Cardiac muscle cell (in vitro differentiated cells and primary cell): ENCODE measurements at regions not wholly inside any gene's neighbourhood (a gene's known extent, or its start where the extent isn't known, plus 50 kb on each side); places are given as distances from the start of the nearest gene placed in this dataset.

Source experiments
- DNase-seq, 2 donors: peaks; one replicate each; pipeline versions ENCODE4 v3.0.0 to v3.0.0-alpha.2; 2010 to 2017; ENCODE audit warnings: low read depth in 1 of 2, low spot score in 1 of 2
- H3K27ac ChIP-seq: fragments of 200-600 bp; sonication (generic); 2 replicates; pipeline ENCODE4 v1.5.1; 2016
- H3K27me3 ChIP-seq: fragments of 200-600 bp; sonication (generic); 2 replicates; pipeline ENCODE4 v1.6.0; 2016; ENCODE audit warnings: control low read depth
- H3K36me3 ChIP-seq: fragments of 200-600 bp; sonication (generic); 2 replicates; pipeline ENCODE4 v1.5.1; 2016; ENCODE audit warnings: control low read depth
- H3K4me1 ChIP-seq: fragments of 200-600 bp; sonication (generic); 2 replicates; pipeline ENCODE4 v1.8.1; 2017; ENCODE audit warnings: low read depth, mild to moderate bottlenecking, mixed run types
- H3K4me3 ChIP-seq: fragments of 200-600 bp; sonication (generic); 2 replicates; pipeline ENCODE4 v1.5.1; 2016; ENCODE audit warnings: mild to moderate bottlenecking
- H3K9me3 ChIP-seq: fragments of 200-600 bp; sonication (generic); 2 replicates; pipeline ENCODE4 v1.5.1; 2017; ENCODE audit warnings: low read depth, mild to moderate bottlenecking, control low read depth
- CTCF ChIP-seq: IDR thresholded peaks from 2 replicates; pipeline ENCODE4 v1.5.1; 2012; ENCODE audit warnings: low read depth, mild to moderate bottlenecking, low read length

- no peak overlapping the region for H3K4me3 ChIP-seq
- TF ChIP-seq CTCF: no peak
- no peaks in the 10 kb centered on the region for H3K27me3 ChIP-seq
- H3K36me3 ChIP-seq: no peaks in the 10 kb centered on the region
- no peak overlapping the region for H3K27ac ChIP-seq
- peaks cover 4% of the 10 kb centered on the region for H3K4me1 ChIP-seq
- H3K9me3 ChIP-seq: no peaks in the 10 kb centered on the region
- DNase-seq: no peak
Observed at GRCh38 chr1:165047994-165048393, 308.5 kb downstream of the LMX1A start.

- H3K4me1 ChIP-seq: no peaks in the 10 kb centered on the region
- TF ChIP-seq CTCF: no peak
- H3K36me3 ChIP-seq: no peaks in the 10 kb centered on the region
- no peaks in the 10 kb centered on the region for H3K9me3 ChIP-seq
- H3K4me3 ChIP-seq: no peak overlapping the region
- H3K27me3 ChIP-seq: no peaks in the 10 kb centered on the region
- no peak overlapping the region for H3K27ac ChIP-seq
- no peak for DNase-seq
Observed at GRCh38 chr1:165045902-165046301, 310.6 kb downstream of the LMX1A start.

GRCh38 chr1:165040641-165041040, 315.9 kb downstream of the LMX1A start:
- no peaks in the 10 kb centered on the region for H3K4me1 ChIP-seq
- H3K27ac ChIP-seq: no peak overlapping the region
- no peaks in the 10 kb centered on the region for H3K36me3 ChIP-seq
- TF ChIP-seq CTCF: no peak
- no peak for DNase-seq
- no peaks in the 10 kb centered on the region for H3K27me3 ChIP-seq
- no peaks in the 10 kb centered on the region for H3K9me3 ChIP-seq
- H3K4me3 ChIP-seq: no peak overlapping the region

GRCh38 chr1:165039996-165040395, 316.5 kb downstream of the LMX1A start:
- Histone ChIP-seq H3K27me3 (no peaks in the 10 kb centered on the region), H3K36me3 (no peaks in the 10 kb centered on the region), H3K4me3 (no peak overlapping the region), H3K27ac (no peak overlapping the region), H3K9me3 (no peaks in the 10 kb centered on the region), H3K4me1 (no peaks in the 10 kb centered on the region)
- no peak for TF ChIP-seq CTCF
- no peak for DNase-seq

GRCh38 chr1:165036403-165036802, 320.1 kb downstream of the LMX1A start:
- H3K27me3 ChIP-seq: no peaks in the 10 kb centered on the region
- H3K4me3 ChIP-seq: no peak overlapping the region
- H3K9me3 ChIP-seq: no peaks in the 10 kb centered on the region
- no peak for DNase-seq
- no peaks in the 10 kb centered on the region for H3K36me3 ChIP-seq
- no peaks in the 10 kb centered on the region for H3K4me1 ChIP-seq
- H3K27ac ChIP-seq: no peak overlapping the region
- TF ChIP-seq CTCF: no peak
